Stimulated activated CD8-positive, alpha-beta memory T cell treated with anti-CD3 and anti-CD28 coated beads, Interleukin-4, amount 100 ng/mL, for 1 hour (primary cell): ENCODE measurements at regions not wholly inside any gene's neighbourhood (a gene's known extent, or its start where the extent isn't known, plus 50 kb on each side); places are given as distances from the start of the nearest gene placed in this dataset.

Experiments used
- DNase-seq, 2 donors: peaks; one replicate each; pipeline ENCODE4 v3.0.0-alpha.2; 2020; ENCODE audit warnings: low read depth in 2 of 2, low spot score in 1 of 2

GRCh38 chr2:29974086-29974485 lies 52.7 kb upstream of the ALK start:
- DNase-seq: no peak

- no peak for DNase-seq
Observed at GRCh38 chr2:29977284-29977683, 55.9 kb upstream of the ALK start.

- DNase-seq: no peak
Observed at GRCh38 chr2:29981402-29981801, 60.0 kb upstream of the ALK start.

GRCh38 chr2:29983308-29983707 lies 61.9 kb upstream of the ALK start:
- DNase-seq: no peak

GRCh38 chr2:29987146-29987545 lies 65.8 kb upstream of the ALK start:
- no peak for DNase-seq

- no peak for DNase-seq
Observed at GRCh38 chr2:29990129-29990528, 68.7 kb upstream of the ALK start.

GRCh38 chr2:29991086-29991485 lies 69.7 kb upstream of the ALK start:
- DNase-seq: no peak

- DNase-seq: no peak
Observed at GRCh38 chr2:29995241-29995640, 73.9 kb upstream of the ALK start.

GRCh38 chr2:30003128-30003527 lies 81.7 kb upstream of the ALK start:
- no peak for DNase-seq

GRCh38 chr2:30022444-30023071 lies 101.2 kb upstream of the ALK start:
- no peak for DNase-seq

GRCh38 chr2:30024281-30024680 lies 102.9 kb upstream of the ALK start:
- DNase-seq: no peak

- no peak for DNase-seq
Observed at GRCh38 chr2:30026091-30027055, 105.0 kb upstream of the ALK start.

GRCh38 chr2:30029804-30030203 lies 108.4 kb upstream of the ALK start:
- no peak for DNase-seq

GRCh38 chr2:30030361-30030760 lies 109.0 kb upstream of the ALK start:
- no peak for DNase-seq

- DNase-seq: no peak
Observed at GRCh38 chr2:30031184-30031583, 109.8 kb upstream of the ALK start.

- no peak for DNase-seq
Observed at GRCh38 chr2:30034052-30034775, 112.6 kb upstream of the YPEL5 start.

- no peak for DNase-seq
Observed at GRCh38 chr2:30037016-30037415, 109.8 kb upstream of the YPEL5 start.

- DNase-seq: no peak
Observed at GRCh38 chr2:30038419-30038818, 108.4 kb upstream of the YPEL5 start.

GRCh38 chr2:30039101-30039500 lies 107.7 kb upstream of the YPEL5 start:
- DNase-seq: no peak

- DNase-seq: no peak
Observed at GRCh38 chr2:30040147-30040546, 106.7 kb upstream of the YPEL5 start.

GRCh38 chr2:30041884-30042283 lies 104.9 kb upstream of the YPEL5 start:
- no peak for DNase-seq

- no peak for DNase-seq
Observed at GRCh38 chr2:30046396-30046795, 100.4 kb upstream of the YPEL5 start.
